Peyer's patch (tissue), 4 donors: ENCODE measurements at regions not wholly inside any gene's neighbourhood (a gene's known extent, or its start where the extent isn't known, plus 50 kb on each side); places are given as distances from the start of the nearest gene placed in this dataset.

Experiments
- CTCF ChIP-seq, 6 experiments: fragments of 450-650 bp in 4 of 6; fragments of 200-600 bp in 2 of 6; sonication (generic) in 1 of 6; IDR thresholded peaks; one replicate each; pipeline ENCODE4 v1.5.1; 2017 to 2019; ENCODE audit warnings: antibody characterized with exemption in 6 of 6, mild to moderate bottlenecking in 3 of 6, moderate library complexity in 1 of 6
- POLR2A ChIP-seq, 2 donors: fragments of 450-650 bp; IDR thresholded peaks; one replicate each; pipeline ENCODE4 v1.5.1; 2017; ENCODE audit warnings: antibody characterized with exemption in 2 of 2, mild to moderate bottlenecking in 2 of 2, moderate library complexity in 2 of 2

- TF ChIP-seq CTCF (IDR thresholded peaks at IDR 0.05) (peak in 5 of 6 experiments; percentile 36 to 63 (median 57)), POLR2A (IDR thresholded peaks at IDR 0.05) (no peak)
These were observed 76.4 kb upstream of the DNAH14 start for GRCh38 chr1:224852901-224853568.
